ENCODE measurements at regions not wholly inside any gene's neighbourhood (a gene's known extent, or its start where the extent isn't known, plus 50 kb on each side); places are given as distances from the start of the nearest gene placed in this dataset.

DNA sequence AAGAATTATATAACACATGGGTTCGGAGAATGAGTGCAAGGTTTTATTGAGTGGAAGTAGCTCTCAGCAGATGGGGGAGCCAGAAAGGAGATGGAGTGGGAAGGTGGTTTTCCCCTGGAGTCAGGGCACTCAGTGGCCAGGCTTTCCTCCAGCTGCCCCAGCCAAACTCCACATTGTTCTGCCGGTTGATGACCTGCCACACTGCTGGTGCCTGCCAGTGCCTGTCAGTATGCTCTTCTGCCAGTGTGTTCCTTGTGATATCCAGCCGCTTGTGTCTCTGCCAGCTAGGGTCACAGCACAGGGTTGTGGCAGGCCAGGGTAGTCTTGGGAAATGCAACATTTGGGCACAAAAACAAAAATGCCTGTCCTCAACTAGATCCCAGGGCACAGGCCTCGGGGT is 604.8 kb upstream of the TECRL start:
- POLR2A ChIA-PET, result no interaction called here
- no peak for ATAC-seq
- 0% methylated on average over 3 of the region's 4 CpGs for WGBS (ENCODE audit: low lambda C conversion rate)
- CTCF ChIA-PET (ENCODE audit: low intra/inter-chr PET ratio, low total read pairs), result no interaction called here
- no peaks in the 10 kb centered on the region for H3K4me1 ChIP-seq (ENCODE audit: insufficient read depth, low read length)
- no TSS peak for BruUV-seq (replicated peaks)
- no peaks in the 10 kb centered on the region for H3K9me3 ChIP-seq (ENCODE audit: low read length)
- H3K4me3 ChIP-seq (replicated peaks in 1 of 3; ENCODE audit: insufficient read depth in 1 of 3, low read depth in 2 of 3, low read length in 3 of 3), result no peak overlapping the region
- no peak overlapping the region for H3K4me2 ChIP-seq (ENCODE audit: low read depth, low read length)
- H3K27me3 ChIP-seq (ENCODE audit: control insufficient read depth in 1 of 2, insufficient read depth in 2 of 2, low read length in 2 of 2), result no peaks in the 10 kb centered on the region
- H4K20me1 ChIP-seq (ENCODE audit: insufficient read depth, low read length), result no peaks in the 10 kb centered on the region
- DNase-seq (ENCODE audit: low spot score), result no peak
- no peak overlapping the region for H2AFZ ChIP-seq (ENCODE audit: low read length)
- H3K79me2 ChIP-seq (ENCODE audit: insufficient read depth, low read length), result no peaks in the 10 kb centered on the region
- no peak for FAIRE-seq
- intact Hi-C loops (cut with micrococcal nuclease; ENCODE audit: unreplicated experiment) (no loop called here), in situ Hi-C loops (cut with HindIII; ENCODE audit: extremely low pct_ligation_motif_present, low pct_unique_long_range_greater_than_20kb) (loop anchor here (25.0 kb wide), 1 partner anchor 1673 kb away; no protein-coding TSS in a partner anchor)
- TF ChIP-seq, protein P1, sequence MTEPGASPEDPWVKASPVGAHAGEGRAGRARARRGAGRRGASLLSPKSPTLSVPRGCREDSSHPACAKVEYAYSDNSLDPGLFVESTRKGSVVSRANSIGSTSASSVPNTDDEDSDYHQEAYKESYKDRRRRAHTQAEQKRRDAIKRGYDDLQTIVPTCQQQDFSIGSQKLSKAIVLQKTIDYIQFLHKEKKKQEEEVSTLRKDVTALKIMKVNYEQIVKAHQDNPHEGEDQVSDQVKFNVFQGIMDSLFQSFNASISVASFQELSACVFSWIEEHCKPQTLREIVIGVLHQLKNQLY (CRISPR knock-in tag; IDR thresholded peaks at IDR 0.05), result no peak
- TF ChIP-seq ISL2 (CRISPR knock-in tag; IDR thresholded peaks at IDR 0.05) (no peak), ZNF724P (CRISPR knock-in tag; IDR thresholded peaks at IDR 0.05; ENCODE audit: borderline replicate concordance) (no peak), SOX5 (CRISPR knock-in tag; IDR thresholded peaks at IDR 0.05; ENCODE audit: borderline replicate concordance) (no peak), ARHGAP35 (CRISPR knock-in tag; IDR thresholded peaks at IDR 0.05; ENCODE audit: borderline replicate concordance) (no peak), ZBTB21 (CRISPR knock-in tag; IDR thresholded peaks at IDR 0.05) (no peak), KLF11 (CRISPR knock-in tag; IDR thresholded peaks at IDR 0.05) (no peak), RXRB (CRISPR knock-in tag; IDR thresholded peaks at IDR 0.05; ENCODE audit: borderline replicate concordance) (no peak)
- no peaks in the 10 kb centered on the region for H3K36me3 ChIP-seq (replicated peaks in 1 of 2; ENCODE audit: control insufficient read depth in 1 of 2, insufficient read depth in 2 of 2, low read length in 2 of 2)
- H3K27ac ChIP-seq (ENCODE audit: extremely low read length, insufficient read depth, low read length), result no peak overlapping the region
- no peak overlapping the region for H3K9ac ChIP-seq (ENCODE audit: insufficient read depth, low read depth, low read length)

DNA sequence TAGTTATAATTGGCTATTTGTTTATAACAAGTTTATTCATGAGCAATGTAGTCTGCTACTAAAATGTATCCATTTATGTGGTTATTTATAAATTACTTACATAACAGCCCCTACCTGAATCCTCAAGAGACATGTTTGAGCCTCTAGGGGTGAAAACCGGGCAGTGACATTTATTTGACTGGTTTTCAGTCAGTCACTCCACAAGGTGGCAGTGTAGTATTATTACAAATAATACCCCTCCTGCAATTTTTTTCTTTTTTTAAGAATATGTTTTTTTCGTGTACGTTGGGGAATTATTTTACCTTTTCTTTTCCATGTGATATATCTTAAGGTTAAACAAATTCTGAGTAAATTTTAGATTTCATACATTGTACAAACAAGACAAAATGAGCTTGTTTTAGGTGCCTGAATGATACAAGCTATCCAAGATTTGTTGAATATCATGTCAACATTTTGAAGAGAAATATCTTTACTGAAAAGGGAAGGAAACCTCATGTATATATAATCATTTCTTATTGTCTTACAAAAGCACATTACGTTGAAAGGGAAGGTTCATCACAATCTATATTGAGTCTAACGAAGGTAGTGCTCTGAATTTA is 598.7 kb upstream of the TECRL start:
- no TSS peak for BruUV-seq (replicated peaks)
- DNase-seq (ENCODE audit: low spot score), result peak; percentile 47
- POLR2A ChIA-PET, result no interaction called here

More for the DNA sequence above, 598.7 kb upstream of the TECRL start:
- no peak overlapping the region for H3K27ac ChIP-seq (ENCODE audit: extremely low read length, insufficient read depth, low read length)
- no peaks in the 10 kb centered on the region for H3K4me1 ChIP-seq (ENCODE audit: insufficient read depth, low read length)
- no peak overlapping the region for H3K4me2 ChIP-seq (ENCODE audit: low read depth, low read length)
- FAIRE-seq (no peak), ATAC-seq (peak; percentile 66)
- H2AFZ ChIP-seq (ENCODE audit: low read length), result no peak overlapping the region
- no peaks in the 10 kb centered on the region for H3K9me3 ChIP-seq (ENCODE audit: low read length)
- CTCF ChIA-PET (ENCODE audit: low intra/inter-chr PET ratio, low total read pairs), result interaction anchor here (0.8 kb wide), 1 partner anchor 1161 kb away, joined by 3 read pairs; no protein-coding TSS in a partner anchor
- in situ Hi-C loops (cut with HindIII; ENCODE audit: extremely low pct_ligation_motif_present, low pct_unique_long_range_greater_than_20kb), result loop anchor here (25.0 kb wide), 1 partner anchor 1679 kb away; no protein-coding TSS in a partner anchor
- no peak overlapping the region for H3K9ac ChIP-seq (ENCODE audit: insufficient read depth, low read depth, low read length)
- no peaks in the 10 kb centered on the region for H4K20me1 ChIP-seq (ENCODE audit: insufficient read depth, low read length)
- intact Hi-C loops (cut with micrococcal nuclease; ENCODE audit: unreplicated experiment), result loop anchor here (5.0 kb wide), 2 partner anchors 859 to 1679 kb away; no protein-coding TSS in a partner anchor
- H3K36me3 ChIP-seq (replicated peaks in 1 of 2; ENCODE audit: control insufficient read depth in 1 of 2, insufficient read depth in 2 of 2, low read length in 2 of 2), result no peaks in the 10 kb centered on the region
- H3K4me3 ChIP-seq (replicated peaks in 1 of 3; ENCODE audit: insufficient read depth in 1 of 3, low read depth in 2 of 3, low read length in 3 of 3), result no peak overlapping the region
- H3K79me2 ChIP-seq (ENCODE audit: insufficient read depth, low read length), result no peaks in the 10 kb centered on the region
- H3K27me3 ChIP-seq (ENCODE audit: control insufficient read depth in 1 of 2, insufficient read depth in 2 of 2, low read length in 2 of 2), result no peaks in the 10 kb centered on the region
- TF ChIP-seq PHF5A (CRISPR knock-in tag; IDR thresholded peaks at IDR 0.05; ENCODE audit: low read depth, unreplicated experiment), result no peak
- no peak for TF ChIP-seq MTA3 (CRISPR knock-in tag; IDR thresholded peaks at IDR 0.05)
- TF ChIP-seq STAG1 (CRISPR knock-in tag; IDR thresholded peaks at IDR 0.05), result peak; percentile 49
- TF ChIP-seq, protein P2, sequence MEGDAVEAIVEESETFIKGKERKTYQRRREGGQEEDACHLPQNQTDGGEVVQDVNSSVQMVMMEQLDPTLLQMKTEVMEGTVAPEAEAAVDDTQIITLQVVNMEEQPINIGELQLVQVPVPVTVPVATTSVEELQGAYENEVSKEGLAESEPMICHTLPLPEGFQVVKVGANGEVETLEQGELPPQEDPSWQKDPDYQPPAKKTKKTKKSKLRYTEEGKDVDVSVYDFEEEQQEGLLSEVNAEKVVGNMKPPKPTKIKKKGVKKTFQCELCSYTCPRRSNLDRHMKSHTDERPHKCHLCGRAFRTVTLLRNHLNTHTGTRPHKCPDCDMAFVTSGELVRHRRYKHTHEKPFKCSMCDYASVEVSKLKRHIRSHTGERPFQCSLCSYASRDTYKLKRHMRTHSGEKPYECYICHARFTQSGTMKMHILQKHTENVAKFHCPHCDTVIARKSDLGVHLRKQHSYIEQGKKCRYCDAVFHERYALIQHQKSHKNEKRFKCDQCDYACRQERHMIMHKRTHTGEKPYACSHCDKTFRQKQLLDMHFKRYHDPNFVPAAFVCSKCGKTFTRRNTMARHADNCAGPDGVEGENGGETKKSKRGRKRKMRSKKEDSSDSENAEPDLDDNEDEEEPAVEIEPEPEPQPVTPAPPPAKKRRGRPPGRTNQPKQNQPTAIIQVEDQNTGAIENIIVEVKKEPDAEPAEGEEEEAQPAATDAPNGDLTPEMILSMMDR (CRISPR knock-in tag; IDR thresholded peaks at IDR 0.05), result peak; percentile 38
- TF ChIP-seq DMAP1 (CRISPR knock-in tag; IDR thresholded peaks at IDR 0.05), result no peak
- TF ChIP-seq CHD4 (IDR thresholded peaks at IDR 0.05; ENCODE audit: borderline replicate concordance, low read length), result no peak
- 19% methylated on average over 5 of the region's 5 CpGs for WGBS (ENCODE audit: low lambda C conversion rate)

All from HepG2 (cell line).